Neural progenitor cell (in vitro differentiated cells): ENCODE measurements at regions not wholly inside any gene's neighbourhood (a gene's known extent, or its start where the extent isn't known, plus 50 kb on each side); places are given as distances from the start of the nearest gene placed in this dataset.

Experiments used
- EZH2 ChIP-seq: fragments of 200-600 bp; sonication (generic); IDR thresholded peaks from 2 replicates; pipeline ENCODE4 v1.6.1; 2017; ENCODE audit warnings: antibody characterized with exemption, mild to moderate bottlenecking, moderate library complexity
- EZH2phosphoT487 ChIP-seq: fragments of 200-600 bp; sonication (generic); IDR thresholded peaks from 2 replicates; pipeline ENCODE4 v1.6.1; 2017; ENCODE audit warnings: antibody characterized with exemption
- TF ChIP-seq, protein P1 (sequence below): fragments of 200-600 bp; sonication (generic); IDR thresholded peaks from 2 replicates; pipeline ENCODE4 v1.5.1; 2017; ENCODE audit warnings: antibody characterized with exemption, mild to moderate bottlenecking

DNA sequence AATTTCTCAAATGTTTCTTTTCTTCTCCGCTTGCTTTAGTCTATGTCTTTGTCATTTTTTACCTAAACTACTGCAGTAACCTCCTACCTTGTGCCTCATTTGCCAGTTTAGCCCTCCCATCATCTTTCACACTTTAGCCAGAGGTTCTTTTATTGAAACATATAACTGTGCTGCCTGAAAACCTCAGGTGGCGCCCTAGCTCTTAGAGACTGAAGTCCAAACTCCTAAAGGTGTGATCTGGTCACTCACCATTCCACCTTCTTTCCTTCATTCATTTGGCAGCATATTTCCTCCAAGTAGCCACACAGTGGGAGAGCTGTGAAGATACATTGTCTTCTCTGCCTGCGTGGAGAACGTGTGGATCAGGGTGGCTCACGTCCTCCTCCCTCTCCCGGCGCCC, 98.2 kb upstream of the MAPRE2 start:
- TF ChIP-seq, protein P1, sequence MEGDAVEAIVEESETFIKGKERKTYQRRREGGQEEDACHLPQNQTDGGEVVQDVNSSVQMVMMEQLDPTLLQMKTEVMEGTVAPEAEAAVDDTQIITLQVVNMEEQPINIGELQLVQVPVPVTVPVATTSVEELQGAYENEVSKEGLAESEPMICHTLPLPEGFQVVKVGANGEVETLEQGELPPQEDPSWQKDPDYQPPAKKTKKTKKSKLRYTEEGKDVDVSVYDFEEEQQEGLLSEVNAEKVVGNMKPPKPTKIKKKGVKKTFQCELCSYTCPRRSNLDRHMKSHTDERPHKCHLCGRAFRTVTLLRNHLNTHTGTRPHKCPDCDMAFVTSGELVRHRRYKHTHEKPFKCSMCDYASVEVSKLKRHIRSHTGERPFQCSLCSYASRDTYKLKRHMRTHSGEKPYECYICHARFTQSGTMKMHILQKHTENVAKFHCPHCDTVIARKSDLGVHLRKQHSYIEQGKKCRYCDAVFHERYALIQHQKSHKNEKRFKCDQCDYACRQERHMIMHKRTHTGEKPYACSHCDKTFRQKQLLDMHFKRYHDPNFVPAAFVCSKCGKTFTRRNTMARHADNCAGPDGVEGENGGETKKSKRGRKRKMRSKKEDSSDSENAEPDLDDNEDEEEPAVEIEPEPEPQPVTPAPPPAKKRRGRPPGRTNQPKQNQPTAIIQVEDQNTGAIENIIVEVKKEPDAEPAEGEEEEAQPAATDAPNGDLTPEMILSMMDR = peak; percentile 27
- no peak for TF ChIP-seq EZH2phosphoT487
- no peak for TF ChIP-seq EZH2
